GM12892 (cell line): ENCODE measurements at regions not wholly inside any gene's neighbourhood (a gene's known extent, or its start where the extent isn't known, plus 50 kb on each side); places are given as distances from the start of the nearest gene placed in this dataset.

Source experiments
- POLR2A ChIP-seq: IDR thresholded peaks from 2 replicates; pipeline ENCODE4 v1.6.1; 2011; ENCODE audit warnings: low read depth, low read length, control low read depth
- POLR2AphosphoS5 ChIP-seq: IDR thresholded peaks from 2 replicates; pipeline ENCODE4 v1.6.1; 2011; ENCODE audit warnings: low read depth, low read length, control low read depth

DNA sequence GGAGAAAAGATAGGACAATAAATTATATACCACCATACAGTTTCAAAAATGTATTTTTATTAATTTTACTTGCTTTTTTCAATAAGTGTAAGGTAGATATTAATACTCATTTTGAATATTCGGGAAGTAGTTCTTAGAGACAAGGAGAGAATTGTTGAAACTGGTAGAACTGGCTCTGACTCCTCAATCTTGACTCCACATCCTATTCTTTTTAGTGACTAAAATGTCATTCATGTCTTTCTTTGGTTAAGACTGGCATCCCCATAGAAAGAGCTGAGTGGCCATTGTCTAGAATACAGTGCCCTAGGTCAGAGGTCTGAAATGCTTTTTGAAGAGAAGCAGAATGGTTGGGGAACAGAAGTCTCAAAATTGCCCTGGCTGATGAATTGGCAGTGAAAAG is 177.6 kb upstream of the LRIG3 start:
- TF ChIP-seq POLR2A = no peak
- no peak for TF ChIP-seq POLR2AphosphoS5
